PFSK-1 (cell line): ENCODE measurements at regions not wholly inside any gene's neighbourhood (a gene's known extent, or its start where the extent isn't known, plus 50 kb on each side); places are given as distances from the start of the nearest gene placed in this dataset.

Experiments
- FOXP2 ChIP-seq: optimal IDR thresholded peaks from 2 replicates; pipeline ENCODE3; 2011; ENCODE audit warnings: borderline replicate concordance, control low read depth, inconsistent platforms; ENCODE audit not compliant: insufficient read depth; ENCODE audit errors: extremely low read length, extremely low read depth
- POLR2AphosphoS5 ChIP-seq: IDR thresholded peaks from 2 replicates; pipeline ENCODE4 v1.6.1; 2012; ENCODE audit warnings: low read depth, mild to moderate bottlenecking, control low read depth, low read length, moderate library complexity
- SIN3A ChIP-seq: IDR thresholded peaks from 2 replicates; pipeline ENCODE4 v1.6.1; 2012; ENCODE audit warnings: mild to moderate bottlenecking, low read length, moderate library complexity, borderline replicate concordance; ENCODE audit not compliant: insufficient read depth
- TAF1 ChIP-seq: IDR thresholded peaks from 2 replicates; pipeline ENCODE4 v1.6.1; 2012; ENCODE audit warnings: low read length, control low read depth, borderline replicate concordance; ENCODE audit not compliant: insufficient read depth
- TF ChIP-seq, protein P1 (sequence below), 2 experiments: IDR thresholded peaks; 2 replicates each; pipeline versions ENCODE4 v1.6.1 to v1.8.0; 2011 to 2012; ENCODE audit warnings: low read depth in 2 of 2, low read length in 2 of 2, control low read depth in 1 of 2, inconsistent platforms in 1 of 2, mild to moderate bottlenecking in 1 of 2, moderate library complexity in 1 of 2; ENCODE audit not compliant: insufficient read depth in 1 of 2

- TF ChIP-seq SIN3A (no peak), FOXP2 (no peak), TAF1 (no peak), POLR2AphosphoS5 (no peak)
- TF ChIP-seq, protein P1, sequence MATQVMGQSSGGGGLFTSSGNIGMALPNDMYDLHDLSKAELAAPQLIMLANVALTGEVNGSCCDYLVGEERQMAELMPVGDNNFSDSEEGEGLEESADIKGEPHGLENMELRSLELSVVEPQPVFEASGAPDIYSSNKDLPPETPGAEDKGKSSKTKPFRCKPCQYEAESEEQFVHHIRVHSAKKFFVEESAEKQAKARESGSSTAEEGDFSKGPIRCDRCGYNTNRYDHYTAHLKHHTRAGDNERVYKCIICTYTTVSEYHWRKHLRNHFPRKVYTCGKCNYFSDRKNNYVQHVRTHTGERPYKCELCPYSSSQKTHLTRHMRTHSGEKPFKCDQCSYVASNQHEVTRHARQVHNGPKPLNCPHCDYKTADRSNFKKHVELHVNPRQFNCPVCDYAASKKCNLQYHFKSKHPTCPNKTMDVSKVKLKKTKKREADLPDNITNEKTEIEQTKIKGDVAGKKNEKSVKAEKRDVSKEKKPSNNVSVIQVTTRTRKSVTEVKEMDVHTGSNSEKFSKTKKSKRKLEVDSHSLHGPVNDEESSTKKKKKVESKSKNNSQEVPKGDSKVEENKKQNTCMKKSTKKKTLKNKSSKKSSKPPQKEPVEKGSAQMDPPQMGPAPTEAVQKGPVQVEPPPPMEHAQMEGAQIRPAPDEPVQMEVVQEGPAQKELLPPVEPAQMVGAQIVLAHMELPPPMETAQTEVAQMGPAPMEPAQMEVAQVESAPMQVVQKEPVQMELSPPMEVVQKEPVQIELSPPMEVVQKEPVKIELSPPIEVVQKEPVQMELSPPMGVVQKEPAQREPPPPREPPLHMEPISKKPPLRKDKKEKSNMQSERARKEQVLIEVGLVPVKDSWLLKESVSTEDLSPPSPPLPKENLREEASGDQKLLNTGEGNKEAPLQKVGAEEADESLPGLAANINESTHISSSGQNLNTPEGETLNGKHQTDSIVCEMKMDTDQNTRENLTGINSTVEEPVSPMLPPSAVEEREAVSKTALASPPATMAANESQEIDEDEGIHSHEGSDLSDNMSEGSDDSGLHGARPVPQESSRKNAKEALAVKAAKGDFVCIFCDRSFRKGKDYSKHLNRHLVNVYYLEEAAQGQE (IDR thresholded peaks at IDR 0.05; ENCODE audit: insufficient read depth in 1 of 2, low read depth in 2 of 2, low read length in 2 of 2): no peak
Measured at GRCh38 chr13:42707048-42707447, 74.3 kb upstream of the FAM216B start.

GRCh38 chr13:42707586-42707985, 73.8 kb upstream of the FAM216B start:
- TF ChIP-seq FOXP2 (no peak), SIN3A (no peak), POLR2AphosphoS5 (no peak), TAF1 (no peak)
- TF ChIP-seq, protein P1 (IDR thresholded peaks at IDR 0.05; ENCODE audit: insufficient read depth in 1 of 2, low read depth in 2 of 2, low read length in 2 of 2): no peak

DNA sequence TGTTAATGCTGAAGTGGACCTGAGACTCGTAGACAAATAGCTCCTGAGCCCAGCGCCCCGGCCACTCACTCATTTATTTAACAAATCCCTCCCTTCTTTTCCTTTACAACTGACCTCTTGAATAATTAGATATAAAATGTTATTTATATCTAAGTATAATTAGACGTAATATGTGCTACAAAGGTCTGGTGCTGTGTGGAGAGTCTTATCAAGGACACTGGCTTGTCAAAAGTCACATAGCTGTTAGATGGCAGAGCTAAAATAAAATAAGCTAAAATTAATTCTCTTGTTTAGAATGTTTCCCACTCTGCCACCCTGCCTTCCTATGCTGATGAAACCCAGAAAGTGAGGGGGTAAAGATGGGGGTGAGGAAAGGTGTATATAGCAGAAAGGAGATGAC, 73.0 kb upstream of the FAM216B start:
- TF ChIP-seq, protein P1 (IDR thresholded peaks at IDR 0.05; ENCODE audit: insufficient read depth in 1 of 2, low read depth in 2 of 2, low read length in 2 of 2): no peak
- TF ChIP-seq TAF1: no peak
- no peak for TF ChIP-seq FOXP2
- no peak for TF ChIP-seq POLR2AphosphoS5
- no peak for TF ChIP-seq SIN3A

GRCh38 chr13:42709276-42709675, 72.1 kb upstream of the FAM216B start:
- TF ChIP-seq POLR2AphosphoS5 (no peak), TAF1 (no peak), SIN3A (no peak), FOXP2 (no peak)
- TF ChIP-seq, protein P1 (IDR thresholded peaks at IDR 0.05; ENCODE audit: insufficient read depth in 1 of 2, low read depth in 2 of 2, low read length in 2 of 2): no peak

DNA sequence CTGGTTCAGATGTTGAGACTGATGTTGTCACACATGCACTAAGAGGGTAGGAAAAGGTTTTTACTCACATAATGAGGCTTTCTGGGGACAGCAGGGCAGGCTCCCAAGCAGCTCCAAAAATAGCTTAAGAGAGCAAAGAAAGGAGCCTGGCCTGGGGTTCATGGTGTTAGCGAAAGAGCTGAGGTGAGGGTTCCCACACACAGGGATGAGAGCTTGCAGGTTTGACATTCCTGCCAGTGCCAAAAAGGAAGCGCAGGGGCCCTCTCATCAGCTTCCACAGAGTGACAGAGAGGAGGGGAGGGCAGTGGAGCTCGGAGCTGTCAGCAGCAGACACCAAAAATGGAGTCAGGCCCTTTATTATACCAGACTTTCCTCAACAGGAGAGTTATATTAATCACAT, 65.5 kb upstream of the FAM216B start:
- no peak for TF ChIP-seq TAF1
- no peak for TF ChIP-seq POLR2AphosphoS5
- no peak for TF ChIP-seq FOXP2
- no peak for TF ChIP-seq SIN3A
- TF ChIP-seq, protein P1 (IDR thresholded peaks at IDR 0.05; ENCODE audit: insufficient read depth in 1 of 2, low read depth in 2 of 2, low read length in 2 of 2): no peak
